Hematopoietic multipotent progenitor cell treated with erythropoietin and hydrocortisone succinate and interleukin-3 and kit ligand, for 8 days (in vitro differentiated cells): ENCODE measurements at regions not wholly inside any gene's neighbourhood (a gene's known extent, or its start where the extent isn't known, plus 50 kb on each side); places are given as distances from the start of the nearest gene placed in this dataset.

Experiments used
- DNase-seq: peaks from one replicate; pipeline ENCODE4 v3.0.0-alpha.2; 2015

DNA sequence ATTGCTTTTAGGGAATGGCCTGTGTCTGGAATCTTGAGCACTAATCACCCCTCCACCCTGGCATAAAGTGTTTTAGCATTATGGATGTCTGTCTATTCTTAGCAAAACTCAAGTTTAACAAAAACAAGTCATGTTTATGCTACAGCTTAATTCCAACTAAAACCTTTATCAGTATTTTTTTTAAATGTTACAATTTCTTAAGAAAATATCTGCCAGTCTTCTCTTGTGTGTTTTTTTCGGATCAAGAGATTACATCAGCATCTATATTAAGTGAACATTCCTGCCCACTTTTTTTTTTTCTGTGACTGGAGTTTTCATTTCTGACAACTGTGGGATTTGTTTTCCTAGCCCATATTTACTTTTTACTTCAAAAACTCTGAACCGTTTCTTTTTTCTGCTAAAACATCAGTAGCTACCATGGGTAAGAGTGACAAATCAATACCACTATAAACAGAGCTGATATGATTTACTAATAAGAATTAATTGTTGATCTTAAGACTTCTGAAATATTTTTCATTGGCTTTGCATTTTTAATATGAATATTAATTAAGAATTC is 94.3 kb downstream of the EDN1 start:
- no peak for DNase-seq

GRCh38 chr6:12385316-12385715 is 95.2 kb downstream of the EDN1 start:
- DNase-seq: no peak

DNA sequence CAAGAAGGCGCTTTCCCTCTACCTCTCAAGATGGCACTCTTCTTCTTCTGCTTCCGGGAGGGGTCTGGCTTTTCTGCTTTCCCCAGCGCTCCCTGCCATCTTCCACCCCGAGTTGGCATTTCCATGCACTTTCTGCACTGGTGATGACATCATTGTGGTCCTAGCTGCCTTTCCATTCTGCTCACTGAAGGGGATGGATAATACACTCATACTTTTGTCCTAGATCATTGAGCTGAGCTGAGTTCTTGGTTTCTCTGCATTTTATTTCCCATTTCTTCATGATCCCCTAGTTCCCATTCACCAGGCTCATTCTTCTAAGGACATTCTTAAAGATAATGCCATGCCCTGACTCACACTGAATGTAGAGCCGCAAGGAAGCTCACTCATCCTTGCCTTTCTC is 96.7 kb downstream of the EDN1 start:
- no peak for DNase-seq

GRCh38 chr6:12391472-12391871 is 101.3 kb downstream of the EDN1 start:
- DNase-seq: no peak

- no peak for DNase-seq
Observed at GRCh38 chr6:12392490-12392889, 102.3 kb downstream of the EDN1 start.

DNA sequence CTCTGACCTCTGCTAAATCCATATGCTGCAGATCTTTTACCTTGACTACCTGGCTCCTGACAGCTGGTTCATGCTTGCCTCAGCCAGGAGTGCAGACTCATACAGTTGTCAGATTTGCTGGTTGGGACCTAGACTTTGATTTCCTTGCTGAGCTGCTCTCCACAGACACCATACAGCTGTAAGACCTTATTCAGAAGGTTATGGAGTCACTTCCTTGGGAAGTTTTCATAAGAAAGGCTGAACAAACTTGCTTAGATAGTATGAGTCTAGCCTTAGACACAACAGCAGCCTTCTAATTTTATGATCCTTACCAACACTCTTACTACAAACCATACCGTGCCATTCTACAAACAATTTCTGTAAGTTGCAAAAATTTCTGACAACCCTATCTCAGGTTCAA is 102.9 kb downstream of the EDN1 start:
- DNase-seq: no peak

- DNase-seq: no peak
Observed at GRCh38 chr6:12394170-12394569, 104.0 kb downstream of the EDN1 start.

DNA sequence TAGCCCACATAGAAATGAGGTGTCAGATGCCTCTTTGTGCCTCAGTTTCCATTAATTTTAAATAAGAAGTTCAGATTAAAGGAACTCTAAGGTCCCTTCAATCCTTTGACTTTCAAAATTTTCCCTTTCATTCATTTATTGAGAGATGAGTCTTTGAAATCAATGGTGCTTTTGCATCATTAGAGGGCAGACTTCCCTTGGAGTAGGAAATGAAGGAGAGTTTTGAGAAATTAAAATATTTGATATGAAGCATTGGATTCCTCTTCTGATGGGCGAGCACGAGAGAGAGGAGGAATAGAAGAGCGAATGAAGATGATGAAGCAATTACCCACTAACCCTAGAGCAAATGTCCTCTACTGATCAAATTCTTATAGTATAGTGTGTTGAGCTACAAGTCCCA is 105.7 kb downstream of the EDN1 start:
- peak; percentile 3 for DNase-seq

- DNase-seq: no peak
Observed at GRCh38 chr6:12401200-12401599, 111.0 kb downstream of the EDN1 start.

DNA sequence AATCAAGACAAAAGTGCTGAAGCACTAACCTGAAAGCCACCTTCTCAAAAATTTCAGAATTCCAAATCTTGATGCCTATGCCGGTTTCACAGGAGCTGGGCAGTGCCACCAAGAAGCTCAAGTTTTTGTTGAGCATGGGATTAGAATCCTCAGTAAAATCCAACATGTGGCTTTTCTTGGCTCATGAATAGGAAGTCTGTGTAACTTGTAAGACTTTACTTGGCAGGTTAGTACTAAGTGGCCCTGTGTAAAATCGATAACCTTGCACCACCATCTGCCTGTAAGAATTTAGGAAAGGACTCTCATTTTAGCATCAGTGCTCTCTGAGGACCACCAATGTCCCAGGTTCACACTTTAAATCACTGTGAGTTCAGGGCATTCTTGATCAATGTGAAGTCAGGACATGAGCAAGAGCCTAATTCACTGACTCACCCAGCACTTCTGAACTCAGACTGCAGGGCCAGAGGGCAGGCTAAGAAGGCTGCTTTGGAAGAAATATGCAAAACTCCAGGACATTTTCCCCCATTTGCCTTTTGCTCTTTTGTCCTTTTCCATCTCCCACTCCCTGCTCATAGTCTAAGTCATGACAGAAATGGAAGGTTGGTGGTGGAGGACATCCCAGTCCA is 113.2 kb downstream of the EDN1 start:
- no peak for DNase-seq

- DNase-seq: no peak
Observed at GRCh38 chr6:12403947-12404647, 113.9 kb downstream of the EDN1 start.

- no peak for DNase-seq
Observed at GRCh38 chr6:12404651-12405050, 114.5 kb downstream of the EDN1 start.

GRCh38 chr6:12408752-12409151 is 118.6 kb downstream of the EDN1 start:
- DNase-seq: no peak

GRCh38 chr6:12410946-12411345 is 120.8 kb downstream of the EDN1 start:
- DNase-seq: no peak

DNA sequence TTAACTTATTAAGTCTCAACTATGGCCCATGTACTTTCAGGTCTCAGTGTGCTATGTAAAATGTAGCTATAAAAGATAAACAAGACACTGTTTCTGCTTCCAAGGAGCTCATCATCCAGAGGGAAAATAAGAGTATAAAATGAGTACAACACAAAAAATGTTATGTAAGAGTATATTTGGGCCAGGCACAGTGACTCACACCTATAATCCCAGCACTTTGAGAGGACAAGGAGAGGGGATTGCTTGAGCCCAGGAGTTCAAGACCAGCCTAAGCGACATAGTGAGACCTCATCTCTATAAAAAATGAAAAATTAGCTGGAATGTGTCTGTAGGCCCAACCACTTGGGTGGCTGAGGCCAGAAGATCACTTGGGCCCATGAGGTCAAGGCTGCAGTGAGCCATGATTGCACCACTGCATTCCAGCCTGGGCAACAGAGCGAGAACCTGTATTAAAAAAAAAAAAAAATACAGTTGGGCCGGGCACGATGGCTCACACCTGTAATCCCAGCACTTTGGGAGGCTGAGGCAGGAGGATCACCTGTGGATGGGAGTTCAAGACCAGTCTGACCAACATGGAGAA is 124.0 kb downstream of the EDN1 start:
- no peak for DNase-seq

GRCh38 chr6:12415980-12416598 is 125.9 kb downstream of the EDN1 start:
- no peak for DNase-seq

DNA sequence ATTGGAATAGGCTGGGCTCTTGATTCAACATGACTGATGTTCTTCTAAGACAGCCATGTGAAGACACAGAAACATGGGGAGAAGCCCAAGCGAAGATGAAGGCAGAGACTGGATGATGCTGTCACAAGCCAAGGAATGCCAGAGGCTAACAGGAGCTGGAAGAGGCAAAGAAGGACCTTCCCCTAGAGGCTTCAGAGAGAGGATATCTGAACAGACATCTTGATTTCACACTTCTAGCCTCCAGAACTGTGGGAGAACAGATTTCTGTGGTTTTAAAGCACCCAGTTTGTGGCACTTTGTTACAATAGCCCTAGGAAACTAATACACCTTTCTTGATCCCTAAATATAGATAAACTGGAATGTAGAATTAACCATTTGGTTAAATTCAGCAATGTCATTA is 127.0 kb downstream of the EDN1 start:
- no peak for DNase-seq

GRCh38 chr6:12418946-12419345 is 128.8 kb downstream of the EDN1 start:
- no peak for DNase-seq

GRCh38 chr6:12419631-12420272 is 129.6 kb downstream of the EDN1 start:
- no peak for DNase-seq

GRCh38 chr6:12420626-12421025 is 130.5 kb downstream of the EDN1 start:
- DNase-seq: no peak

DNA sequence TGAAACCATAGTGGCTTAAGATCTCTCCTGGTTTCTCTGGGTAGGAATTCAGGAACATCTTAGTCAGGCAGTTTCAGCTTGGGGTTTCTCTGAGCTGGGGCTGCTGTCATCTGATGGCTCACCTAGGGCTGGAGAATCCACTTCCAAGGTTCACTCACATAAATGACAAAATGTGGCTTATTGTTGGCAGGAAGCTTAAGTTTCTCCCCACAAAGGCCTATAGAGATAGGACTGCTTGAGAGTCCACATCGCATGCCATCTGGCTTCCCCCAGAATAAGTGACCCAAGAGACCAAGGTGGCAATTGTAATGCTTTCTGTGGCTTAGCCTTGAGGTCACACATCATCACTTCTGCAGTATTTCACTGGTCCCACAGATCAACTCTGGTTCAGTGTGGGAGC is 131.4 kb downstream of the EDN1 start:
- no peak for DNase-seq

DNA sequence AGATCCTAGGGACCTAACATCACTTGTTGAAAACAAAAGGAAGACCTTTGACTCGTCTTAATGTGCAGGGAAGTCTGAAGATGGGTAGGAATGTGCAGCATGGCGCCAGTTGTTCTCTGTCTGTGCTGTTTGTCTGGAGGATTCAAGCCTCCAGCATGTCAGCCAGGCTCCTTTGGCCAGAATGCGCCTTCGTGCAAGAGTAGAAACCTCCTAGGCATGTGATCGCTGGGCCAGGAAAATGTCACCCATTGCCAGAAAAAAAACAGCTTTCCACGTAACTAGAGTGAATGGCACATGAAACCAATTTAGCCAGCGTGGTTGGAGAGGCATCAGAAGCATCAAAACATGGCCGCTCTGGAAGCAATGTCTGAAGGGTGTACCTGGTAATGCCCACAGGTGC is 132.7 kb downstream of the EDN1 start:
- DNase-seq: no peak

DNA sequence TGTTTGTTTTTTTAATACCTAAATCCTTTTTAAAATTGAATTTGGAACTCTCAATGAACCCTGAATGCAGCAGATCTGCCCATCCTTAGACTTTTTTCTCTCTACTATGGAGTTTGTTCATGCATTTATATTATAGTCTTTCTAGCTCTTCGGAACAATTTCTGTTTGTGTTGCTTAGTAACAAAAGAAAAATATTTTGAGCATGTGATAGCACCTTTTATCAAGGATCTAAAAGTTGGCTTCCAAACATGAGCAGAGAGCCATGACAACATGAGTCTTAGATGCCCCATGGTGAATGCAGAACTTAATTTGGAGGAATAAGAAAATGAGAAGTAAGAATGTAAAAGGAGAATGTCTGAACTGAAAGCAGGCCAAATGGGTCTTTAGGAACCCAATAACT is 133.7 kb downstream of the EDN1 start:
- DNase-seq: no peak
